GM23338 (cell line): ENCODE measurements at regions not wholly inside any gene's neighbourhood (a gene's known extent, or its start where the extent isn't known, plus 50 kb on each side); places are given as distances from the start of the nearest gene placed in this dataset.
A peak's percentile ranks its signal among the peaks of the same experiment; 100 is the strongest.

Experiments used
- ATAC-seq: fragments of 200-7000 bp; cut with Tn5 transposase; 3 replicates; pipeline ENCODE4 v1.9.1; 2020
- DNase-seq: peaks from one replicate; pipeline ENCODE4 v3.0.0-alpha.2; 2015; ENCODE audit warnings: low spot score
- H2AFZ ChIP-seq: fragments of 200-600 bp; sonication (generic); 2 replicates; pipeline ENCODE4 v1.8.0; 2016; ENCODE audit warnings: antibody characterized with exemption, mild to moderate bottlenecking, moderate library complexity
- H3F3A ChIP-seq: fragments of 200-600 bp; sonication (generic); replicated peaks from 2 replicates; pipeline ENCODE4 v1.8.0; 2017; ENCODE audit warnings: antibody characterized with exemption, mixed run types, low read depth
- H3K27ac ChIP-seq: fragments of 200-600 bp; sonication (generic); 2 replicates; pipeline ENCODE4 v1.6.1; 2016; ENCODE audit warnings: low read depth
- H3K27me3 ChIP-seq: fragments of 200-600 bp; sonication (generic); 2 replicates; pipeline ENCODE4 v1.8.0; 2016; ENCODE audit warnings: mild to moderate bottlenecking, mixed run types, moderate library complexity; ENCODE audit not compliant: insufficient read depth
- H3K36me3 ChIP-seq: fragments of 200-600 bp; sonication (generic); 2 replicates; pipeline ENCODE4 v1.8.0; 2016; ENCODE audit warnings: mild to moderate bottlenecking; ENCODE audit not compliant: insufficient read depth
- H3K4me1 ChIP-seq: fragments of 200-600 bp; sonication (generic); 2 replicates; pipeline ENCODE4 v1.8.0; 2016; ENCODE audit warnings: mild to moderate bottlenecking, moderate library complexity; ENCODE audit not compliant: insufficient read depth
- H3K4me2 ChIP-seq: fragments of 200-600 bp; sonication (generic); 2 replicates; pipeline ENCODE4 v1.7.1; 2017; ENCODE audit warnings: mixed run types
- H3K4me3 ChIP-seq: fragments of 200-600 bp; sonication (generic); 2 replicates; pipeline ENCODE4 v1.6.1; 2016; ENCODE audit warnings: mixed run types
- H3K79me2 ChIP-seq: fragments of 200-600 bp; sonication (generic); replicated peaks from 2 replicates; pipeline ENCODE4 v1.8.0; 2017; ENCODE audit warnings: mild to moderate bottlenecking; ENCODE audit not compliant: insufficient read depth
- H3K9me2 ChIP-seq: fragments of 200-600 bp; sonication (generic); 2 replicates; pipeline ENCODE4 v1.8.0; 2017; ENCODE audit not compliant: insufficient read depth
- H4K20me1 ChIP-seq: fragments of 200-600 bp; sonication (generic); replicated peaks from 2 replicates; pipeline ENCODE4 v1.8.0; 2017; ENCODE audit warnings: mild to moderate bottlenecking; ENCODE audit not compliant: insufficient read depth
- H3K27ac Mint-ChIP-seq: 2 replicates; pipeline ENCODE4 v1.8.0; 2020; ENCODE audit warnings: inconsistent platforms, mild to moderate bottlenecking, moderate library complexity, mixed read lengths
- H3K27me3 Mint-ChIP-seq: 3 replicates; pipeline ENCODE4 v1.8.0; 2022; ENCODE audit warnings: low read depth, mild to moderate bottlenecking, moderate library complexity, mixed read lengths, inconsistent platforms; ENCODE audit not compliant: insufficient read depth, poor library complexity
- H3K36me3 Mint-ChIP-seq: 3 replicates; pipeline ENCODE4 v1.8.0; 2021; ENCODE audit warnings: low read depth, mild to moderate bottlenecking, inconsistent platforms, moderate library complexity, mixed read lengths
- H3K4me1 Mint-ChIP-seq: 3 replicates; pipeline ENCODE4 v1.8.0; 2020; ENCODE audit warnings: mild to moderate bottlenecking, inconsistent platforms, mixed read lengths
- H3K4me3 Mint-ChIP-seq: 3 replicates; pipeline ENCODE4 v1.8.0; 2021; ENCODE audit warnings: moderate library complexity, mild to moderate bottlenecking, inconsistent platforms, mixed read lengths
- H3K9me3 Mint-ChIP-seq: 3 replicates; pipeline ENCODE4 v1.8.0; 2020; ENCODE audit warnings: moderate library complexity, mild to moderate bottlenecking, inconsistent platforms, mixed read lengths
- EZH2 ChIP-seq: fragments of 200-600 bp; sonication (generic); IDR thresholded peaks from one replicate; pipeline ENCODE4 v1.8.0; 2017; ENCODE audit warnings: antibody characterized with exemption, mild to moderate bottlenecking, low read depth; ENCODE audit not compliant: unreplicated experiment
- EZH2phosphoT487 ChIP-seq: fragments of 200-600 bp; sonication (generic); IDR thresholded peaks from one replicate; pipeline ENCODE4 v1.8.1; 2018; ENCODE audit warnings: antibody characterized with exemption; ENCODE audit not compliant: unreplicated experiment
- JUNB ChIP-seq: IDR thresholded peaks from one replicate; pipeline ENCODE4 v1.6.1; 2016; ENCODE audit warnings: antibody characterized with exemption; ENCODE audit not compliant: unreplicated experiment
- NANOG ChIP-seq: IDR thresholded peaks from 2 replicates; pipeline ENCODE4 v1.6.1; 2016; ENCODE audit warnings: antibody characterized with exemption, borderline replicate concordance
- POLR2AphosphoS5 ChIP-seq: IDR thresholded peaks from 2 replicates; pipeline ENCODE4 v1.6.1; 2016; ENCODE audit warnings: antibody characterized with exemption, low read depth
- STAT1 ChIP-seq: IDR thresholded peaks from one replicate; pipeline ENCODE4 v1.6.1; 2016; ENCODE audit warnings: antibody characterized with exemption; ENCODE audit not compliant: unreplicated experiment
- ZNF331 ChIP-seq: fragments of 250-450 bp; sonication (Bioruptor Pico); IDR thresholded peaks from 2 replicates; pipeline ENCODE4 v1.5.0; 2020; ENCODE audit warnings: low read depth, mild to moderate bottlenecking, moderate library complexity
- TF ChIP-seq, protein P1 (sequence below): fragments of 250-450 bp; sonication (Bioruptor Pico); IDR thresholded peaks from 2 replicates; pipeline ENCODE4 v1.5.0; 2020; ENCODE audit warnings: mild to moderate bottlenecking, moderate library complexity

DNA sequence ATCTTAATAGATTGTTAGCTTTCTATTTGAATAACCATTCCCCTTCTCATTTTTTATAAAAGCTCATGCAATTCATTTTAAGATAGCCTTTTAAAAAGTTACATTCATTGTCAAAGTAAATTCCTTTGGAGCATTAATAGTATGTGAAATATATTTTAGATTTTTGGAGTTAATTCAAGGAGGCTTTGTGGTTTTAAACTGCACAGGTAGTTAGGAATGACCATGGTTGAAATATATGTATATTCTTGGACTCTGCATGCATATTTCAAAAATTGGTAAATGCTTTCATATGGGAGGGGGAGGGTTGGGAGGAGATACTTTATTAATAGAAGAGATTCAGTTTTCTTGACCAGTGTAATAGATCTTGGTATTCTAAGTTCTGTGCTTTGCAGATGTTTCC is 244.4 kb upstream of the C2CD4B start:
- peaks cover 9% of the 10 kb centered on the region; the same call in 1 of the 2 replicates for H3K4me1 ChIP-seq
- H3K79me2 ChIP-seq: peaks cover 23% of the 10 kb centered on the region; the same call in 1 of the 2 replicates
- DNase-seq (no peak), ATAC-seq (no peak)
- no peak overlapping the region for H3K27ac Mint-ChIP-seq
- peaks cover 24% of the 10 kb centered on the region; the same call in 2 of the 3 replicates for H3K4me1 Mint-ChIP-seq
- no peaks in the 10 kb centered on the region for H3F3A ChIP-seq
- no peak overlapping the region for H3K4me2 ChIP-seq
- no peaks in the 10 kb centered on the region for H3K9me2 ChIP-seq
- H2AFZ ChIP-seq: no peak overlapping the region
- no peaks in the 10 kb centered on the region; the same call in 2 of the 3 replicates for H3K9me3 Mint-ChIP-seq
- no peaks in the 10 kb centered on the region for H3K27me3 ChIP-seq
- no peak for TF ChIP-seq EZH2phosphoT487
- no peak for TF ChIP-seq EZH2
- TF ChIP-seq ZNF331 (CRISPR knock-in tag): no peak
- TF ChIP-seq NANOG: no peak
- no peak for TF ChIP-seq JUNB
- no peak for TF ChIP-seq POLR2AphosphoS5
- no peak overlapping the region for H3K4me3 ChIP-seq
- no peak overlapping the region for H3K27ac ChIP-seq
- H3K36me3 Mint-ChIP-seq: no peaks in the 10 kb centered on the region
- no peaks in the 10 kb centered on the region for H3K36me3 ChIP-seq
- peaks cover 2% of the 10 kb centered on the region for H3K27me3 Mint-ChIP-seq
- no peak overlapping the region for H3K4me3 Mint-ChIP-seq
- peaks cover 11% of the 10 kb centered on the region for H4K20me1 ChIP-seq

DNA sequence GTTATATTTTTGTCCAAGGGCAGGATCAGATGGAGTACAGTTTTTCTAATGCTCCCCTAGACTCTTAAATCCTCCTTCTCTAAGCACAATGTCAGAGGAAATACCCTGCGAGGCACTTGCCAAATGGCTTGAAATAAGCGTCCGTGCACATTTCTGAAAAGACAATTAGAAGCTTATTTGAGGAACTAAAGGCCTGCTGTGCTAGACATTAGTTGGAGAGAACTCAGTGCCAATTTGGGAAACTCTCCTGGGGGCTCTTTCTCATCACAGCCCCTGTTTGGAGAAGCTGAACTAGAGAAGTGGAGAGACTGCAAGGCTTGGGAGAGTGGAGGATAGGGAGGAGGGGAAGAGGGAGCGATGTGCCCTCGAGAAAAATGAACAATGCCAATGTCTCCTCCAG is 247.6 kb upstream of the C2CD4B start:
- H3K9me2 ChIP-seq: no peaks in the 10 kb centered on the region
- TF ChIP-seq ZNF331 (CRISPR knock-in tag): no peak
- TF ChIP-seq EZH2phosphoT487: no peak
- no peak for TF ChIP-seq STAT1
- TF ChIP-seq, protein P1, sequence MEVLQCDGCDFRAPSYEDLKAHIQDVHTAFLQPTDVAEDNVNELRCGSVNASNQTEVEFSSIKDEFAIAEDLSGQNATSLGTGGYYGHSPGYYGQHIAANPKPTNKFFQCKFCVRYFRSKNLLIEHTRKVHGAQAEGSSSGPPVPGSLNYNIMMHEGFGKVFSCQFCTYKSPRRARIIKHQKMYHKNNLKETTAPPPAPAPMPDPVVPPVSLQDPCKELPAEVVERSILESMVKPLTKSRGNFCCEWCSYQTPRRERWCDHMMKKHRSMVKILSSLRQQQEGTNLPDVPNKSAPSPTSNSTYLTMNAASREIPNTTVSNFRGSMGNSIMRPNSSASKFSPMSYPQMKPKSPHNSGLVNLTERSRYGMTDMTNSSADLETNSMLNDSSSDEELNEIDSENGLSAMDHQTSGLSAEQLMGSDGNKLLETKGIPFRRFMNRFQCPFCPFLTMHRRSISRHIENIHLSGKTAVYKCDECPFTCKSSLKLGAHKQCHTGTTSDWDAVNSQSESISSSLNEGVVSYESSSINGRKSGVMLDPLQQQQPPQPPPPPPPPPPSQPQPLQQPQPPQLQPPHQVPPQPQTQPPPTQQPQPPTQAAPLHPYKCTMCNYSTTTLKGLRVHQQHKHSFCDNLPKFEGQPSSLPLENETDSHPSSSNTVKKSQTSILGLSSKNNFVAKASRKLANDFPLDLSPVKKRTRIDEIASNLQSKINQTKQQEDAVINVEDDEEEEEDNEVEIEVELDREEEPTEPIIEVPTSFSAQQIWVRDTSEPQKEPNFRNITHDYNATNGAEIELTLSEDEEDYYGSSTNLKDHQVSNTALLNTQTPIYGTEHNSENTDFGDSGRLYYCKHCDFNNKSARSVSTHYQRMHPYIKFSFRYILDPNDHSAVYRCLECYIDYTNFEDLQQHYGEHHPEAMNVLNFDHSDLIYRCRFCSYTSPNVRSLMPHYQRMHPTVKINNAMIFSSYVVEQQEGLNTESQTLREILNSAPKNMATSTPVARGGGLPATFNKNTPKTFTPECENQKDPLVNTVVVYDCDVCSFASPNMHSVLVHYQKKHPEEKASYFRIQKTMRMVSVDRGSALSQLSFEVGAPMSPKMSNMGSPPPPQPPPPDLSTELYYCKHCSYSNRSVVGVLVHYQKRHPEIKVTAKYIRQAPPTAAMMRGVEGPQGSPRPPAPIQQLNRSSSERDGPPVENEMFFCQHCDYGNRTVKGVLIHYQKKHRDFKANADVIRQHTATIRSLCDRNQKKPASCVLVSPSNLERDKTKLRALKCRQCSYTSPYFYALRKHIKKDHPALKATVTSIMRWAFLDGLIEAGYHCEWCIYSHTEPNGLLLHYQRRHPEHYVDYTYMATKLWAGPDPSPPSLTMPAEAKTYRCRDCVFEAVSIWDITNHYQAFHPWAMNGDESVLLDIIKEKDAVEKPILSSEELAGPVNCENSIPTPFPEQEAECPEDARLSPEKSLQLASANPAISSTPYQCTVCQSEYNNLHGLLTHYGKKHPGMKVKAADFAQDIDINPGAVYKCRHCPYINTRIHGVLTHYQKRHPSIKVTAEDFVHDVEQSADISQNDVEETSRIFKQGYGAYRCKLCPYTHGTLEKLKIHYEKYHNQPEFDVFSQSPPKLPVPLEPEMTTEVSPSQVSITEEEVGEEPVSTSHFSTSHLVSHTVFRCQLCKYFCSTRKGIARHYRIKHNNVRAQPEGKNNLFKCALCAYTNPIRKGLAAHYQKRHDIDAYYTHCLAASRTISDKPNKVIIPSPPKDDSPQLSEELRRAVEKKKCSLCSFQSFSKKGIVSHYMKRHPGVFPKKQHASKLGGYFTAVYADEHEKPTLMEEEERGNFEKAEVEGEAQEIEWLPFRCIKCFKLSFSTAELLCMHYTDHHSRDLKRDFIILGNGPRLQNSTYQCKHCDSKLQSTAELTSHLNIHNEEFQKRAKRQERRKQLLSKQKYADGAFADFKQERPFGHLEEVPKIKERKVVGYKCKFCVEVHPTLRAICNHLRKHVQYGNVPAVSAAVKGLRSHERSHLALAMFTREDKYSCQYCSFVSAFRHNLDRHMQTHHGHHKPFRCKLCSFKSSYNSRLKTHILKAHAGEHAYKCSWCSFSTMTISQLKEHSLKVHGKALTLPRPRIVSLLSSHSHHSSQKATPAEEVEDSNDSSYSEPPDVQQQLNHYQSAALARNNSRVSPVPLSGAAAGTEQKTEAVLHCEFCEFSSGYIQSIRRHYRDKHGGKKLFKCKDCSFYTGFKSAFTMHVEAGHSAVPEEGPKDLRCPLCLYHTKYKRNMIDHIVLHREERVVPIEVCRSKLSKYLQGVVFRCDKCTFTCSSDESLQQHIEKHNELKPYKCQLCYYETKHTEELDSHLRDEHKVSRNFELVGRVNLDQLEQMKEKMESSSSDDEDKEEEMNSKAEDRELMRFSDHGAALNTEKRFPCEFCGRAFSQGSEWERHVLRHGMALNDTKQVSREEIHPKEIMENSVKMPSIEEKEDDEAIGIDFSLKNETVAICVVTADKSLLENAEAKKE (CRISPR knock-in tag): no peak
- H2AFZ ChIP-seq: no peak overlapping the region
- no peak overlapping the region for H3K4me3 ChIP-seq
- H3K4me1 Mint-ChIP-seq: peaks cover 46% of the 10 kb centered on the region
- no peak overlapping the region for H3K4me3 Mint-ChIP-seq
- H3K79me2 ChIP-seq: peaks cover 36% of the 10 kb centered on the region
- H3K36me3 Mint-ChIP-seq: no peaks in the 10 kb centered on the region
- H3K36me3 ChIP-seq: no peaks in the 10 kb centered on the region
- peak overlapping the region; percentile 51; the same call in 1 of the 2 replicates for H3K27ac Mint-ChIP-seq
- H3K27me3 ChIP-seq: no peaks in the 10 kb centered on the region
- H3K27ac ChIP-seq: no peak overlapping the region
- ATAC-seq (no peak), DNase-seq (no peak)
- H3F3A ChIP-seq: no peaks in the 10 kb centered on the region
- H4K20me1 ChIP-seq: peaks cover 6% of the 10 kb centered on the region
- H3K4me1 ChIP-seq: peaks cover 24% of the 10 kb centered on the region
- H3K27me3 Mint-ChIP-seq: no peaks in the 10 kb centered on the region
- H3K4me2 ChIP-seq: 0 out of 2 replicates have a peak overlapping the region, but pooled peaks have one; percentile 6
- no peaks in the 10 kb centered on the region for H3K9me3 Mint-ChIP-seq
